Astrocyte of the spinal cord (primary cell): ENCODE measurements at regions not wholly inside any gene's neighbourhood (a gene's known extent, or its start where the extent isn't known, plus 50 kb on each side); places are given as distances from the start of the nearest gene placed in this dataset.

Experiments used
- DNase-seq: peaks from one replicate; pipeline ENCODE4 v3.0.0; 2011; ENCODE audit warnings: low read depth, low spot score
- H3K4me3 ChIP-seq: 2 replicates; pipeline ENCODE4 v1.5.1; 2011; ENCODE audit warnings: low read depth, mild to moderate bottlenecking, low read length, moderate library complexity
- CTCF ChIP-seq: IDR thresholded peaks from 2 replicates; pipeline ENCODE4 v1.5.1; 2012; ENCODE audit warnings: low read depth, mild to moderate bottlenecking, low read length, inconsistent platforms
- in situ Hi-C: cut with HindIII; loops from 2 replicates; pipeline ENCODE4 v1.10.0; 2017; ENCODE audit warnings: low sequenced_read_pairs

GRCh38 chr7:9752033-9752432 lies 1221.6 kb upstream of the PHF14 start:
- no peak for DNase-seq
- no peak for TF ChIP-seq CTCF
- H3K4me3 ChIP-seq, result no peak overlapping the region
- in situ Hi-C loops, result no loop called here

- no peak overlapping the region for H3K4me3 ChIP-seq
- no peak for TF ChIP-seq CTCF
- no peak for DNase-seq
- in situ Hi-C loops, result no loop called here
Observed at GRCh38 chr7:9761224-9761623, 1212.4 kb upstream of the PHF14 start.

DNA sequence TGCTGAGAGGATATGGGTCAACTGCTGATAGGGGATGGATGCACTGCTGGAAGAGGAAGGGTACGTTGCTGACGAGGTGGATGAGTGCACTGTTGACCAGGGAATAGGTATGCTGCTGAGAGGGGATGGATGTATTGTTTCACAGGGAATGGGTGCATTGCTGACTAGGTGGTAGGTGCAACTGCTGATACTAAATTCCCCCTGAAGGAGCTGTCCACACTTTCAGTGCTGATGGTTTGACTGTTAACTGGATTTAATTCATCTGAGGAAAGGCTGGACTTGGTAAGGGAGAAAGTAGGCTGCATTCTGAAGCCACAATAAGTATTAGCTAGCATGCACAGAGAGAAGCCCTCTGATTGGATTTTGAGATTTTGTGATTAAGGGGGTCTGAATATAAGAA lies 1196.8 kb upstream of the PHF14 start:
- no peak for TF ChIP-seq CTCF
- in situ Hi-C loops, result no loop called here
- no peak for DNase-seq
- H3K4me3 ChIP-seq, result no peak overlapping the region

DNA sequence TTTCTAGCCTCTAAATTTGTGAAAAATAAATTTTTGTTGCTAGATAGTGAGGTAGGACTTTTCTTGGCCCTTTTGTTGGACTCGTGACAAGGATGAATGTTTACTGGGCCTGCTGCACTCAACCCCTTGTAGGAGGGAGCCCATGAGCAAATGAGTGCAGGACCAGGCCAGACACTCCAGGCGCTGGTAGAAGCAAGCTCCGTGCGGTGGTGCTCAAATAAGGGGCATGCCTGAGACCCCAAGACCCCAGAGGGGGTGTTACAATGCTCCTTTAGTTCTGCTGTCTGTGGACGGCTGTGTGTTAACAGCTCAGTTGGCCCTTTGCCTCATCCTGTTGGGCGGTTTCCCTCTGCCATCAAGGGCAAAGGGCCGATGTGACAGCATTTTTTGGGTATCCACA lies 1195.3 kb upstream of the PHF14 start:
- in situ Hi-C loops, result no loop called here

GRCh38 chr7:9781710-9782109 lies 1192.0 kb upstream of the PHF14 start:
- in situ Hi-C loops, result no loop called here
- H3K4me3 ChIP-seq, result no peak overlapping the region
- TF ChIP-seq CTCF, result no peak
- DNase-seq, result no peak

More for the DNA sequence above, 1195.3 kb upstream of the PHF14 start:
- DNase-seq, result no peak
- no peak for TF ChIP-seq CTCF
- no peak overlapping the region for H3K4me3 ChIP-seq

DNA sequence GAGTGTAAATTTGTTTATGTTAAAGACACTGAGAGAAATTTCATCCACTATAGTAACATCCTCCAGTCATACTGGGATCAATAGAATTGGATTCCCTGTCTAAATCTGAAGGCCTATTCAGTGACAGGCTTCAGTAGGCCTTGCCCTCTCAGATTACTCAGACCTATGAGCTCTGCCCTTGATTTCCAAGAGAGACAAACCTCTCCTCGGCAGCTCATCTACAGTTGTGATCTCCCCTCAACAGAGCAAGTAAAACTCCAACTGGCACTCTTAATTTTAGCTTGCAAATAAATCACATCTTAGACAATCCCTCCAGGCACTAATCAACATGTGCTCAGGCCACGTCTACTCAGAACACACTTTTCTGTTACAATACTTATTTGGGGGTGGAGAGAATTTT lies 1191.4 kb upstream of the PHF14 start:
- H3K4me3 ChIP-seq, result no peak overlapping the region
- no peak for TF ChIP-seq CTCF
- in situ Hi-C loops, result no loop called here
- no peak for DNase-seq

DNA sequence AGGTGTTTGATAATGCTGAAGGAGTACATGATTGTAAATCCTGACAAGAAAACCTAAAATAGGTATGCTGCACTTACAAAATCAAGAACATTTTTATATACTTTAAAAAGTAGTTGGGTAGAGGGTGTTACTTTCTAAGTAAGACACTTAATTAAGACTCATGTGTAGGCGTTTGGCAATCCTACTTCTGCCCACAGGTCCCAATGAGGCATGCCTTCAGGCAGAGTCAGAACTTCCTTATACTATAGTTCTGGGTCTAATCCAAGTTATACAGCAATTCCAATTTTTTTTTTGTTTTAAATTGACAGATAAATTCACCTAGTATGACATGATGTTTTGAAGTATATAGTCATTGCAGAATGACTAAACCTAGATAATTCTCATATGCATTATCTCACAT lies 1188.5 kb upstream of the PHF14 start:
- in situ Hi-C loops, result no loop called here
- H3K4me3 ChIP-seq, result no peak overlapping the region
- TF ChIP-seq CTCF, result no peak

More for the DNA sequence above, 1188.5 kb upstream of the PHF14 start:
- no peak for DNase-seq
